HEK293 (cell line): ENCODE measurements at regions not wholly inside any gene's neighbourhood (a gene's known extent, or its start where the extent isn't known, plus 50 kb on each side); places are given as distances from the start of the nearest gene placed in this dataset.

Experiments used
- CTCF ChIA-PET: fragments of 350-600 bp; formaldehyde crosslinking; extraction: SDS; loops from one replicate; lab custom pipeline; 2021; ENCODE audit warnings: antibody characterized with exemption; lab: Yijun Ruan, JAX
- POLR2A ChIA-PET: fragments of 300-600 bp; formaldehyde crosslinking; extraction: SDS; loops from one replicate; lab custom pipeline; 2020; ENCODE audit warnings: antibody characterized with exemption, inconsistent platforms; lab: Yijun Ruan, JAX
- H3K27ac ChIP-seq: fragments of 200-500 bp; sonication (Bioruptor generic); 2 replicates; pipeline ENCODE4 v1.5.1; 2014; ENCODE audit warnings: low read depth, low read length, control low read depth, inconsistent platforms; ENCODE audit errors: extremely low read depth
- H3K36me3 ChIP-seq, 2 experiments: fragments of 200-500 bp in 1 of 2; sonication (Bioruptor generic) in 1 of 2; 1 replicate in 1 of 2; 2 replicates in 1 of 2; pipeline ENCODE4 v1.5.1; 2014 to 2017; ENCODE audit warnings: inconsistent platforms in 2 of 2, low read length in 2 of 2; ENCODE audit not compliant: control insufficient read depth in 2 of 2, insufficient read depth in 1 of 2
- H3K4me1 ChIP-seq: fragments of 200-500 bp; sonication (Bioruptor generic); 2 replicates; pipeline ENCODE4 v1.5.1; 2014; ENCODE audit warnings: mild to moderate bottlenecking, low read length, inconsistent platforms; ENCODE audit not compliant: control insufficient read depth, insufficient read depth
- H3K4me3 ChIP-seq: 2 replicates; pipeline ENCODE4 v1.5.1; 2011; ENCODE audit warnings: low read depth, mild to moderate bottlenecking, control low read depth, low read length, moderate library complexity
- H3K9me3 ChIP-seq: fragments of 200-500 bp; sonication (Bioruptor generic); 2 replicates; pipeline ENCODE4 v1.5.1; 2014; ENCODE audit warnings: low read depth, low read length, inconsistent platforms; ENCODE audit not compliant: control insufficient read depth, insufficient read depth
- BCL11A ChIP-seq: fragments of 450-650 bp; formaldehyde crosslinking; IDR thresholded peaks from 2 replicates; pipeline ENCODE4 v1.5.1; 2016; ENCODE audit warnings: low read depth, missing biosample characterization, missing genetic modification characterization
- SCRT2 ChIP-seq: fragments of 450-650 bp; formaldehyde crosslinking; IDR thresholded peaks from 2 replicates; pipeline ENCODE4 v1.5.1; 2016; ENCODE audit warnings: missing biosample characterization, missing genetic modification characterization
- ZFP69B ChIP-seq: fragments of 450-650 bp; formaldehyde crosslinking; IDR thresholded peaks from 2 replicates; pipeline ENCODE4 v1.5.1; 2016; ENCODE audit warnings: missing biosample characterization, missing genetic modification characterization
- ZNF114 ChIP-seq: fragments of 450-650 bp; formaldehyde crosslinking; IDR thresholded peaks from 2 replicates; pipeline ENCODE4 v1.5.0; 2017; ENCODE audit warnings: missing biosample characterization, missing genetic modification characterization
- ZNF211 ChIP-seq: fragments of 450-650 bp; formaldehyde crosslinking; IDR thresholded peaks from 2 replicates; pipeline ENCODE4 v1.5.1; 2016; ENCODE audit warnings: low read depth, missing biosample characterization, missing genetic modification characterization
- ZNF37A ChIP-seq: fragments of 450-650 bp; IDR thresholded peaks from 2 replicates; pipeline ENCODE4 v1.5.1; 2018; ENCODE audit warnings: missing biosample characterization, missing genetic modification characterization
- ZNF48 ChIP-seq: fragments of 450-650 bp; formaldehyde crosslinking; IDR thresholded peaks from 2 replicates; pipeline ENCODE4 v1.5.1; 2016; ENCODE audit warnings: missing biosample characterization, missing genetic modification characterization
- ZNF558 ChIP-seq: fragments of 450-650 bp; formaldehyde crosslinking; IDR thresholded peaks from 2 replicates; pipeline ENCODE4 v1.5.1; 2016; ENCODE audit warnings: missing biosample characterization, missing genetic modification characterization
- ZNF600 ChIP-seq: fragments of 450-650 bp; formaldehyde crosslinking; IDR thresholded peaks from 2 replicates; pipeline ENCODE4 v1.5.1; 2016; ENCODE audit warnings: missing biosample characterization, missing genetic modification characterization
- ZNF624 ChIP-seq: fragments of 450-650 bp; formaldehyde crosslinking; IDR thresholded peaks from 2 replicates; pipeline ENCODE4 v1.5.1; 2017; ENCODE audit warnings: missing biosample characterization, missing genetic modification characterization
- ZNF654 ChIP-seq: fragments of 450-650 bp; formaldehyde crosslinking; IDR thresholded peaks from 2 replicates; pipeline ENCODE4 v1.5.1; 2016; ENCODE audit warnings: low read depth, missing biosample characterization, missing genetic modification characterization
- TF ChIP-seq, protein P1 (sequence below): fragments of 450-650 bp; formaldehyde crosslinking; IDR thresholded peaks from 2 replicates; pipeline ENCODE4 v1.5.1; 2016; ENCODE audit warnings: missing biosample characterization, missing genetic modification characterization
- TF ChIP-seq, protein P2 (sequence below): fragments of 450-650 bp; formaldehyde crosslinking; IDR thresholded peaks from 2 replicates; pipeline ENCODE4 v1.5.1; 2016; ENCODE audit warnings: missing biosample characterization, missing genetic modification characterization
- TF ChIP-seq, protein P3 (sequence below): fragments of 450-650 bp; formaldehyde crosslinking; IDR thresholded peaks from 2 replicates; pipeline ENCODE4 v1.5.1; 2016; ENCODE audit warnings: missing biosample characterization, missing genetic modification characterization
- TF ChIP-seq, protein P4 (sequence below): fragments of 450-650 bp; formaldehyde crosslinking; conservative IDR thresholded peaks from 2 replicates; pipeline ENCODE4 v1.5.1; 2016; ENCODE audit warnings: low read depth, missing biosample characterization, missing genetic modification characterization

DNA sequence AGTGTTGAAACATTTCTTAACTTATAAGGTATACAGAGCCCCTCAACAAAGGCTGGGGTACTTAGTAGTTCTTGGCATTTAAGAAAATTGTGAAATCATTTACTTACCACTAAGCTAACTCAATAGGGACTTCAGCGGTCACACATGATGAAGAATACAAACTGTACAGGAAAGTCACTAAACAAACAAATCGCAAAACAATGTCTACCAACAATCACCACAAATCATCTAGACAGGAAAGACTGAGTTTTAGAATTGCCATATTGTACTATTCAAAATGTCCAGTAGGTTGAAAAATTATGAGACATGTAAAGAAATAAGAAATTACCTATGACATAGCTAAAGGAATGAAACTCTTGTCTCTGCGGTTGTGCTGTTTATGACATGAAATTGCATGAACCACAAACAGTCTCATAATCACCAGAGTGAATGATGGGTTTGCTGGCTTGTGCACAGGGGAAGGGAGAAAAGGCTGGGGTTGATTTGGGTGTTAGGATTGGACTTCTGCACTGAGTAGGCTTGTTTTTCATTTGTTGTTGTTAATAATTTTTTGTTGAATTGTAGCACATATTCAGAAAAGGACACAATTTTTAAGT is 441.1 kb upstream of the MON1B start (continued):
- TF ChIP-seq, protein P1, sequence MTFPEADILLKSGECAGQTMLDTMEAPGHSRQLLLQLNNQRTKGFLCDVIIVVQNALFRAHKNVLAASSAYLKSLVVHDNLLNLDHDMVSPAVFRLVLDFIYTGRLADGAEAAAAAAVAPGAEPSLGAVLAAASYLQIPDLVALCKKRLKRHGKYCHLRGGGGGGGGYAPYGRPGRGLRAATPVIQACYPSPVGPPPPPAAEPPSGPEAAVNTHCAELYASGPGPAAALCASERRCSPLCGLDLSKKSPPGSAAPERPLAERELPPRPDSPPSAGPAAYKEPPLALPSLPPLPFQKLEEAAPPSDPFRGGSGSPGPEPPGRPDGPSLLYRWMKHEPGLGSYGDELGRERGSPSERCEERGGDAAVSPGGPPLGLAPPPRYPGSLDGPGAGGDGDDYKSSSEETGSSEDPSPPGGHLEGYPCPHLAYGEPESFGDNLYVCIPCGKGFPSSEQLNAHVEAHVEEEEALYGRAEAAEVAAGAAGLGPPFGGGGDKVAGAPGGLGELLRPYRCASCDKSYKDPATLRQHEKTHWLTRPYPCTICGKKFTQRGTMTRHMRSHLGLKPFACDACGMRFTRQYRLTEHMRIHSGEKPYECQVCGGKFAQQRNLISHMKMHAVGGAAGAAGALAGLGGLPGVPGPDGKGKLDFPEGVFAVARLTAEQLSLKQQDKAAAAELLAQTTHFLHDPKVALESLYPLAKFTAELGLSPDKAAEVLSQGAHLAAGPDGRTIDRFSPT (tag by site-specific recombination) = no peak
- TF ChIP-seq ZFP69B (tag by site-specific recombination) = no peak

DNA sequence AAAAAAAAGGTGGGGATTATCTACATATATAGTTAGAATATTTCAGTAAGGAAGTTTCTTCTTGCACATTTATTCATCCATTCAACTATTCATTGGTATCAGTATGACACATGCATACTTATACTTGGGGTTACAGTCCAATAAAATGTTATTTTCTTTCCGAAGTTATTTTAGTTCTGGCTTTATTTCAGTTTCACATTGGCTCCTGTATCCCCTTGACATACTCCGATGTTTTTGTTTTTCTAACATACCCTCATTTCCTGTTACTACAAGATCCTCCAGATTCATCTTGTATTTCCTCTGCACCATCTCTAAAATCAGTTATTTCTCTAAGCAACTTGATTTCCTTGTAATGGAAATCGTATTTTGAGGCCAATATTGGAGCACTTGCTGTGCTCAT is 435.5 kb upstream of the MON1B start:
- POLR2A ChIA-PET = no interaction called here
- CTCF ChIA-PET = no interaction called here
- Histone ChIP-seq H3K36me3 (no peaks in the 10 kb centered on the region), H3K27ac (no peak overlapping the region), H3K4me3 (no peak overlapping the region), H3K4me1 (no peaks in the 10 kb centered on the region), H3K9me3 (no peaks in the 10 kb centered on the region)
- TF ChIP-seq ZNF211 (tag by site-specific recombination) (no peak), ZNF558 (tag by site-specific recombination) (no peak), ZNF654 (tag by site-specific recombination) (no peak), ZNF624 (tag by site-specific recombination) (no peak), BCL11A (tag by site-specific recombination) (no peak), ZNF600 (tag by site-specific recombination) (no peak), SCRT2 (no peak), ZNF37A (tag by site-specific recombination) (no peak), ZNF48 (no peak), ZNF114 (tag by site-specific recombination) (no peak)
- TF ChIP-seq, protein P2, sequence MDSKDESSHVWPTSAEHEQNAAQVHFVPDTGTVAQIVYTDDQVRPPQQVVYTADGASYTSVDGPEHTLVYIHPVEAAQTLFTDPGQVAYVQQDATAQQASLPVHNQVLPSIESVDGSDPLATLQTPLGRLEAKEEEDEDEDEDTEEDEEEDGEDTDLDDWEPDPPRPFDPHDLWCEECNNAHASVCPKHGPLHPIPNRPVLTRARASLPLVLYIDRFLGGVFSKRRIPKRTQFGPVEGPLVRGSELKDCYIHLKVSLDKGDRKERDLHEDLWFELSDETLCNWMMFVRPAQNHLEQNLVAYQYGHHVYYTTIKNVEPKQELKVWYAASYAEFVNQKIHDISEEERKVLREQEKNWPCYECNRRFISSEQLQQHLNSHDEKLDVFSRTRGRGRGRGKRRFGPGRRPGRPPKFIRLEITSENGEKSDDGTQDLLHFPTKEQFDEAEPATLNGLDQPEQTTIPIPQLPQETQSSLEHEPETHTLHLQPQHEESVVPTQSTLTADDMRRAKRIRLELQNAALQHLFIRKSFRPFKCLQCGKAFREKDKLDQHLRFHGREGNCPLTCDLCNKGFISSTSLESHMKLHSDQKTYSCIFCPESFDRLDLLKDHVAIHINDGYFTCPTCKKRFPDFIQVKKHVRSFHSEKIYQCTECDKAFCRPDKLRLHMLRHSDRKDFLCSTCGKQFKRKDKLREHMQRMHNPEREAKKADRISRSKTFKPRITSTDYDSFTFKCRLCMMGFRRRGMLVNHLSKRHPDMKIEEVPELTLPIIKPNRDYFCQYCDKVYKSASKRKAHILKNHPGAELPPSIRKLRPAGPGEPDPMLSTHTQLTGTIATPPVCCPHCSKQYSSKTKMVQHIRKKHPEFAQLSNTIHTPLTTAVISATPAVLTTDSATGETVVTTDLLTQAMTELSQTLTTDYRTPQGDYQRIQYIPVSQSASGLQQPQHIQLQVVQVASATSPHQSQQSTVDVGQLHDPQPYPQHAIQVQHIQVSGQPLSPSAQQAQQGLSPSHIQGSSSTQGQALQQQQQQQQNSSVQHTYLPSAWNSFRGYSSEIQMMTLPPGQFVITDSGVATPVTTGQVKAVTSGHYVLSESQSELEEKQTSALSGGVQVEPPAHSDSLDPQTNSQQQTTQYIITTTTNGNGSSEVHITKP (tag by site-specific recombination) = no peak
- TF ChIP-seq, protein P3, sequence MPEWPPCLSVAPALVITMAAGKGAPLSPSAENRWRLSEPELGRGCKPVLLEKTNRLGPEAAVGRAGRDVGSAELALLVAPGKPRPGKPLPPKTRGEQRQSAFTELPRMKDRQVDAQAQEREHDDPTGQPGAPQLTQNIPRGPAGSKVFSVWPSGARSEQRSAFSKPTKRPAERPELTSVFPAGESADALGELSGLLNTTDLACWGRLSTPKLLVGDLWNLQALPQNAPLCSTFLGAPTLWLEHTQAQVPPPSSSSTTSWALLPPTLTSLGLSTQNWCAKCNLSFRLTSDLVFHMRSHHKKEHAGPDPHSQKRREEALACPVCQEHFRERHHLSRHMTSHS (tag by site-specific recombination) = no peak
- TF ChIP-seq, protein P4, sequence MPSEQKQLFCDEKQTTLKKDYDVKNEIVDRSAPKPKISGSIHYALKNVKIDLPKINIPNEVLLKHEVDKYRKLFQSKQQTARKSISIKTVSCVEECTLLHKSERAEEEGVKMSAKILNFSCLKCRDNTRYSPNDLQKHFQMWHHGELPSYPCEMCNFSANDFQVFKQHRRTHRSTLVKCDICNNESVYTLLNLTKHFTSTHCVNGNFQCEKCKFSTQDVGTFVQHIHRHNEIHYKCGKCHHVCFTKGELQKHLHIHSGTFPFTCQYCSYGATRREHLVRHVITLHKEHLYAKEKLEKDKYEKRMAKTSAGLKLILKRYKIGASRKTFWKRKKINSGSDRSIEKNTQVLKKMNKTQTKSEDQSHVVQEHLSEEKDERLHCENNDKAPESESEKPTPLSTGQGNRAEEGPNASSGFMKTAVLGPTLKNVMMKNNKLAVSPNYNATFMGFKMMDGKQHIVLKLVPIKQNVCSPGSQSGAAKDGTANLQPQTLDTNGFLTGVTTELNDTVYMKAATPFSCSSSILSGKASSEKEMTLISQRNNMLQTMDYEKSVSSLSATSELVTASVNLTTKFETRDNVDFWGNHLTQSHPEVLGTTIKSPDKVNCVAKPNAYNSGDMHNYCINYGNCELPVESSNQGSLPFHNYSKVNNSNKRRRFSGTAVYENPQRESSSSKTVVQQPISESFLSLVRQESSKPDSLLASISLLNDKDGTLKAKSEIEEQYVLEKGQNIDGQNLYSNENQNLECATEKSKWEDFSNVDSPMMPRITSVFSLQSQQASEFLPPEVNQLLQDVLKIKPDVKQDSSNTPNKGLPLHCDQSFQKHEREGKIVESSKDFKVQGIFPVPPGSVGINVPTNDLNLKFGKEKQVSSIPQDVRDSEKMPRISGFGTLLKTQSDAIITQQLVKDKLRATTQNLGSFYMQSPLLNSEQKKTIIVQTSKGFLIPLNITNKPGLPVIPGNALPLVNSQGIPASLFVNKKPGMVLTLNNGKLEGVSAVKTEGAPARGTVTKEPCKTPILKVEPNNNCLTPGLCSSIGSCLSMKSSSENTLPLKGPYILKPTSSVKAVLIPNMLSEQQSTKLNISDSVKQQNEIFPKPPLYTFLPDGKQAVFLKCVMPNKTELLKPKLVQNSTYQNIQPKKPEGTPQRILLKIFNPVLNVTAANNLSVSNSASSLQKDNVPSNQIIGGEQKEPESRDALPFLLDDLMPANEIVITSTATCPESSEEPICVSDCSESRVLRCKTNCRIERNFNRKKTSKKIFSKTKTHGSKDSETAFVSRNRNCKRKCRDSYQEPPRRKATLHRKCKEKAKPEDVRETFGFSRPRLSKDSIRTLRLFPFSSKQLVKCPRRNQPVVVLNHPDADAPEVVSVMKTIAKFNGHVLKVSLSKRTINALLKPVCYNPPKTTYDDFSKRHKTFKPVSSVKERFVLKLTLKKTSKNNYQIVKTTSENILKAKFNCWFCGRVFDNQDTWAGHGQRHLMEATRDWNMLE = no peak
